C4-2B (cell line): ENCODE measurements at regions not wholly inside any gene's neighbourhood (a gene's known extent, or its start where the extent isn't known, plus 50 kb on each side); places are given as distances from the start of the nearest gene placed in this dataset.

Experiments
- CTCF ChIP-seq: fragments of 450-650 bp; conservative IDR thresholded peaks from 2 replicates; pipeline ENCODE4 v1.5.1; 2017; ENCODE audit warnings: mild to moderate bottlenecking
- ZFX ChIP-seq: fragments of 450-650 bp; IDR thresholded peaks from 2 replicates; pipeline ENCODE4 v1.6.1; 2017

GRCh38 chr2:128803222-128803621, 484.6 kb upstream of the HS6ST1 start:
- TF ChIP-seq CTCF (no peak), ZFX (no peak)
